ENCODE measurements at regions not wholly inside any gene's neighbourhood (a gene's known extent, or its start where the extent isn't known, plus 50 kb on each side); places are given as distances from the start of the nearest gene placed in this dataset.

GRCh38 chr4:134390319-134390718, 188.7 kb upstream of the PABPC4L start:
- DNase-seq (ENCODE audit: low read depth), result no peak
- TF ChIP-seq, protein P1, sequence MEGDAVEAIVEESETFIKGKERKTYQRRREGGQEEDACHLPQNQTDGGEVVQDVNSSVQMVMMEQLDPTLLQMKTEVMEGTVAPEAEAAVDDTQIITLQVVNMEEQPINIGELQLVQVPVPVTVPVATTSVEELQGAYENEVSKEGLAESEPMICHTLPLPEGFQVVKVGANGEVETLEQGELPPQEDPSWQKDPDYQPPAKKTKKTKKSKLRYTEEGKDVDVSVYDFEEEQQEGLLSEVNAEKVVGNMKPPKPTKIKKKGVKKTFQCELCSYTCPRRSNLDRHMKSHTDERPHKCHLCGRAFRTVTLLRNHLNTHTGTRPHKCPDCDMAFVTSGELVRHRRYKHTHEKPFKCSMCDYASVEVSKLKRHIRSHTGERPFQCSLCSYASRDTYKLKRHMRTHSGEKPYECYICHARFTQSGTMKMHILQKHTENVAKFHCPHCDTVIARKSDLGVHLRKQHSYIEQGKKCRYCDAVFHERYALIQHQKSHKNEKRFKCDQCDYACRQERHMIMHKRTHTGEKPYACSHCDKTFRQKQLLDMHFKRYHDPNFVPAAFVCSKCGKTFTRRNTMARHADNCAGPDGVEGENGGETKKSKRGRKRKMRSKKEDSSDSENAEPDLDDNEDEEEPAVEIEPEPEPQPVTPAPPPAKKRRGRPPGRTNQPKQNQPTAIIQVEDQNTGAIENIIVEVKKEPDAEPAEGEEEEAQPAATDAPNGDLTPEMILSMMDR (IDR thresholded peaks at IDR 0.05; ENCODE audit: control insufficient read depth, extremely low read depth, insufficient read depth), result no peak
- H3K4me3 ChIP-seq (ENCODE audit: low read depth, low read length), result no peak overlapping the region

DNA sequence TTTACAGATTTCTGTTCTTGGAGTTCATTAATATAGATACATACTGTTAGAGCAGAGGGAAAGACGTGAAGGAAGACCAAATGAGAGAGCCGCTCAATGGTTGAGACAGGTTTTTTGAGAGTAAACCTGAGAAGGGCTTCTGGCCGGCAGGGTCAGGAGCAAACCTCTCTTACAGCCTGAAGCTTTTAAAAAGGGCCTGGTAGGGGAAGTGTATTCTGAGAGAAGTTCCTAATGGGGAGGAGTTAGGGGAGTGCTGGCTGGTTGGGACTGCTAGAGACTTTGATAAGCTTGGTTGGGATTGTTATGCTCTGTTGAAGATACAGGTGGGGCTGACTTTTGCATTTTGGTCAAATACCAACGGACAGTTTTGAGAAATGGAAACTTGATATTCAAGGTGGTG, 186.8 kb upstream of the PABPC4L start:
- TF ChIP-seq, protein P1 (IDR thresholded peaks at IDR 0.05; ENCODE audit: control insufficient read depth, extremely low read depth, insufficient read depth), result no peak
- DNase-seq (ENCODE audit: low read depth), result no peak
- H3K4me3 ChIP-seq (ENCODE audit: low read depth, low read length), result no peak overlapping the region

DNA sequence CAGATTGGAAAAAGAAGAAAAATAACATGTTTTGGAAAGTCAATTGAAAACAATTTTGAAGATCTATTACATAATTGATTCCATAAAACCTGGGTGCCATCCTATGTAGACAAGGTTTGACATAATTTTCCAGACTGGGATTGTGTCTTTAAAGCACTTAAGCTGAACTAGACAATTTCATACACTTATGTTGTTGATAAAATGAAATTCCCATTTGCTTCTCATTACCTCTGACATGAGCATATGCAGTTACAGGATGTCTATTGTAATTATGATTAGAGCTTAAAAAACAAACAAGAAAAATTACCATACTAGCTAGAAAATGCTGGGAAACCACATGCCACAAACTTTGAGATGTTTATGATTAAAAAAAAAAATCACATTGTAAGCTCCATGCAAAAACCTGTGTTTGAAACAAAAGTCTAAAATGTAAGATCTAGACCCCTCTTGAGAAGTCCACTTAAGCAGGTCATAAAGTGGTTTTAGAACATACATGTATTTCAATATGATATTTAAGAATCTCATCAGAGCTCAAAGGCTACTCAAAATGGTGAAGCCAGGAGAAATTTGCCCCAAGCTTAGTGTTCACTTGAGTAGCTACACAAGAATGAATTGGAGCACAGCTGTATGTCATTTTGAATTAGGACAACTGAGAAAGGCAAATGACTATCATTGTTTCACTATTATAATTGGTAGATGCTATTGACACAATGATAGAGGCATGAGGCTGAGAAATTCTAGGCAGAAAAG, 181.1 kb upstream of the PABPC4L start:
- TF ChIP-seq, protein P1 (IDR thresholded peaks at IDR 0.05; ENCODE audit: control insufficient read depth, extremely low read depth, insufficient read depth), result no peak
- no peak overlapping the region for H3K4me3 ChIP-seq (ENCODE audit: low read depth, low read length)
- no peak for DNase-seq (ENCODE audit: low read depth)

GRCh38 chr4:134375775-134376174, 174.2 kb upstream of the PABPC4L start:
- TF ChIP-seq, protein P1 (IDR thresholded peaks at IDR 0.05; ENCODE audit: control insufficient read depth, extremely low read depth, insufficient read depth), result no peak
- H3K4me3 ChIP-seq (ENCODE audit: low read depth, low read length), result no peak overlapping the region
- no peak for DNase-seq (ENCODE audit: low read depth)

DNA sequence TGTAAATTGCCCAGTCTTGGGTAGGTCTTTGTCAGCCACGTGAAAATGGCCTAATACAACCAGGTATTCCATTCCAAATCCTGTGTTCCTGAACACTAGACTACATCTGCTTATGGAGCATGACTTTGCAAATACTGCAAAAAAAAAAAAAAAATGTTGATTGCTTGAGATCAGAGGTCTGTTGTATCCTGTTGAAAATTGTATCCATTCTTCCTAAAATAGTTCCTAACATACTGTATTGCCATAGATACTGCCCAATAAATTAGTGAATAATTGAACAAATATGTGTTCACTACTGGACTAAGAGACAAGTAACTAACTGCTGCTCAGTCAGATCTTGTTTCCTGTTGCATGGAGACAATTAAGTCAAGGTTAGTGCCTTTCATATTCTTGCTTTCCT, 164.3 kb upstream of the PABPC4L start:
- DNase-seq (ENCODE audit: low read depth), result no peak
- TF ChIP-seq, protein P1 (IDR thresholded peaks at IDR 0.05; ENCODE audit: control insufficient read depth, extremely low read depth, insufficient read depth), result no peak
- H3K4me3 ChIP-seq (ENCODE audit: low read depth, low read length), result no peak overlapping the region

DNA sequence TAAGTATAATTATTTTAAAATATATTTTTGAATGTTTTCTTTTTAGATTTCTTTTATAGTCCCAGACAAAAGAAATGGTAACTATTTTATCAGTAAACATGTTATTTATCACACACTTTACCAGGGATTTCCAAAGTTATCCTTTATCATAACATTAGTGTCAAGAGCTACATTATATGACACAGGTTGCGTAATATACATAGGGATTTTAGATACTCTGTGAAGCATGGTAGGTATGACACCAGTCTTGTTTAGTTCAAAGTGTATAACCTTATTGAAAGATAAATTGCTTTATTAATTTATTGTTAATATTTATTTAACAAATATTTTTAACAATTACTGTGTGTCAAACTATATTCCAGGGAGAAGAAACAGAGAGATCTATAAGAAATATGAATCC, 163.3 kb upstream of the PABPC4L start:
- TF ChIP-seq, protein P1 (IDR thresholded peaks at IDR 0.05; ENCODE audit: control insufficient read depth, extremely low read depth, insufficient read depth), result no peak
- DNase-seq (ENCODE audit: low read depth), result no peak
- no peak overlapping the region for H3K4me3 ChIP-seq (ENCODE audit: low read depth, low read length)

DNA sequence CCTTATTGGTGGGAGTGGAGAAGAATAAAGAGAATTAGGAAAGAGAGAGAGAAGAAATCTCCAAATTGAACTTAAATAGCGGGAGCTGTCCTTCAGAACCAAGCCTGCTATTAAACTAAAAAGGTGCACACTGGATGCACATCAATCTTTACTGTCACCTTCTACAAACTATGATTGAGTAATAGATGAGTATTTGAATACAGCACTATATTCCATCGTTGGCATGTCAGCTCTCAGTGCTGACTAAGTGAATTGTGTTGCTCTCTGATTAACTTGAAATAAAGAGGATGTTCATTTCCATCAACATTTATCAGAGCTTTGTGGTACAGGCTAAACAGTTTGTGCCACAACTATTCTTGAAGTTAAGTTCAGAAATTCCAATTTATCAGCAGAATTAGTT, 143.7 kb upstream of the PABPC4L start:
- TF ChIP-seq, protein P1 (IDR thresholded peaks at IDR 0.05; ENCODE audit: control insufficient read depth, extremely low read depth, insufficient read depth), result no peak
- no peak overlapping the region for H3K4me3 ChIP-seq (ENCODE audit: low read depth, low read length)
- DNase-seq (ENCODE audit: low read depth), result no peak

All from LNCaP clone FGC (cell line).